Lower leg skin (tissue), 3 donors: ENCODE measurements at regions not wholly inside any gene's neighbourhood (a gene's known extent, or its start where the extent isn't known, plus 50 kb on each side); places are given as distances from the start of the nearest gene placed in this dataset.

Experiments used
- CTCF ChIP-seq, 3 donors: fragments of 450-650 bp; IDR thresholded peaks; one replicate each; pipeline ENCODE4 v1.5.1; 2016; ENCODE audit warnings: antibody characterized with exemption in 3 of 3, mild to moderate bottlenecking in 3 of 3, moderate library complexity in 2 of 3
- POLR2A ChIP-seq, 2 donors: fragments of 450-650 bp; IDR thresholded peaks; one replicate each; pipeline ENCODE4 v1.6.1; 2016 to 2017; ENCODE audit warnings: antibody characterized with exemption in 2 of 2, mild to moderate bottlenecking in 1 of 2, moderate library complexity in 1 of 2

GRCh38 chr17:33684735-33685134 is 391.6 kb upstream of the ASIC2 start:
- TF ChIP-seq CTCF (IDR thresholded peaks at IDR 0.05) (no peak), POLR2A (IDR thresholded peaks at IDR 0.05) (no peak)
